Stimulated activated naive CD8-positive, alpha-beta T cell treated with anti-CD3 and anti-CD28 coated beads, Interleukin-15, Interleukin-2, amounts not matched to agents 100 U/mL and 50 U/mL, for 24 hours (primary cell): ENCODE measurements at regions not wholly inside any gene's neighbourhood (a gene's known extent, or its start where the extent isn't known, plus 50 kb on each side); places are given as distances from the start of the nearest gene placed in this dataset.
A peak's percentile ranks its signal among the peaks of the same experiment; 100 is the strongest.
"Not testable (repeated sequence)": the region's sequence is repeated elsewhere in the genome, so short reads cannot be mapped to it uniquely, and the experiment has no call there.

Source experiments
- ATAC-seq: fragments of 150-1000 bp; cut with Tn5 transposase; one replicate; pipeline ENCODE4 v1.10.0; 2021
- DNase-seq: peaks from one replicate; pipeline ENCODE4 v3.0.0; 2021

DNA sequence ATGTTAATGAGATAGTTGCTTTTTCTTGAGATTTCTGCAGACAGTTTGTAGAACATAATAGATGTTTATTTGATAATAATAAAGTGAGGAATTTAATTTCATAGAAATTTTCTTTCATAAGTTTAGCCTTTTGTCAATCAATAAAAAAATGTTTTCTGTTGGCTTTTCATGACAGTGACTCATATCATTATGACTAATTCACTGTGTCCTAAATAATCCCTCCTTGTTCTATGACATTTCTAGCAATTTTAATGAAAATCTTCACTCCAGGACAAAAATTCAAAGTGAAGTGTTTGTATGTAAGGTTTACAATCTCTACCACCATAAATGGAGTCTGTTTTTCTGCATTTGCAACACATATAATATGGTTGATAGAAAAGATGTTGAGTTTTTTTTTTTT is 109.9 kb downstream of the UTRN start:
- DNase-seq (no peak), ATAC-seq (no peak)

DNA sequence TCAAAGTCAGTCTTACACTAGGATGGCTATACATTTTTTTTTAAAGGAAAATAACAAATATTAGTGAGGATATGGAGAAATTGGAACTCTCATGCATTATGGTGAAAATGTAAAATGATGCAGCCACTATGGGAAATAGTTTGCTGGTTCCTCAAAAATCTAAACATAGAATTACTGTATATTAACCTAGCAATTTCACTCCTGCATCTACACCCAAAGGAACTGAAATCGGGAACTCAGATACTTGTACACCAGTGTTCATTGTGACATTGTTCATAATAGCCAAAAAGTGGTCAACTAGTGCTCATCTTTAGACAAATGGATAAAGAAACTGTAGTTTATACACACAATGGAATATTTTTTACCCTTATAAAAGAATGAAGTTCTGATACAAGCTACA is 110.7 kb downstream of the UTRN start:
- DNase-seq, result no peak
- ATAC-seq, result no peak

DNA sequence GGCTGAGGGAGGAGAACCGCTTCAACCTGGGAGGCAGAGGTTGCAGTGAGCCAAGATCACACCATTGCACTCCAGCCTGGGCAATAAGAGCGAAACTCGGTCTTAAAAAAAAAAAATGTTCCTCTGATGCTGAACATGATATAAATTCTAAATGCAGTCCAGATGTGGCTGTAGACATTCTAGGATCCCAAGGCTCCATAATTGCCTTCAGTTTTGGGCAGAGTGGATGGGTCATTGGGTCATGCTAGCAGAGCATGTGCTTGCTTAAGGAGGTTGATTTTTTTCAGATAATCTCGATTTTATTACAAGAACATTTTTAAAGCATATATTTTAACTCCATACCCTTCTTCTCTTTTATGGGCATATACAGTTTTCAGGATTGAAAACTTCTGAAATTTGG is 112.0 kb downstream of the UTRN start:
- ATAC-seq (no peak), DNase-seq (no peak)

DNA sequence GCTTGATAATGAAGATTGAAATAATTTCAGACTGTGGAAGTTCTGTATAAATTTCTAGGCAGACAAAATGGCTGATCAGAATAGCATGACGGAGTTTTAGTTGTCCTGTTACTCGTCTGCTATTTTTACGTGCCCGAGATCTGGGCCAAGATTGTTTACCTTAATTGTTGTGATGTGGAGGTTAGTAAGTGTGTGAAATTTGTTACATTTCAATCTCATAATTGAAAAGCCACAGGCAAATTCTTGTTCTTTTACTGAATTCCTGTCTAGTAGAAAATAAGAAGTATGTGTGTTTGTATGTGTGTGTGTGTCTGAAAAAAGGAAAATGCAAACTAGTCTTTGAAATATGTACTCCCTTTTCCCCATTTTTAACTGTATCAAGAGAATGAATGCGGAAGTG is 115.2 kb downstream of the UTRN start:
- ATAC-seq (no peak), DNase-seq (no peak)

DNA sequence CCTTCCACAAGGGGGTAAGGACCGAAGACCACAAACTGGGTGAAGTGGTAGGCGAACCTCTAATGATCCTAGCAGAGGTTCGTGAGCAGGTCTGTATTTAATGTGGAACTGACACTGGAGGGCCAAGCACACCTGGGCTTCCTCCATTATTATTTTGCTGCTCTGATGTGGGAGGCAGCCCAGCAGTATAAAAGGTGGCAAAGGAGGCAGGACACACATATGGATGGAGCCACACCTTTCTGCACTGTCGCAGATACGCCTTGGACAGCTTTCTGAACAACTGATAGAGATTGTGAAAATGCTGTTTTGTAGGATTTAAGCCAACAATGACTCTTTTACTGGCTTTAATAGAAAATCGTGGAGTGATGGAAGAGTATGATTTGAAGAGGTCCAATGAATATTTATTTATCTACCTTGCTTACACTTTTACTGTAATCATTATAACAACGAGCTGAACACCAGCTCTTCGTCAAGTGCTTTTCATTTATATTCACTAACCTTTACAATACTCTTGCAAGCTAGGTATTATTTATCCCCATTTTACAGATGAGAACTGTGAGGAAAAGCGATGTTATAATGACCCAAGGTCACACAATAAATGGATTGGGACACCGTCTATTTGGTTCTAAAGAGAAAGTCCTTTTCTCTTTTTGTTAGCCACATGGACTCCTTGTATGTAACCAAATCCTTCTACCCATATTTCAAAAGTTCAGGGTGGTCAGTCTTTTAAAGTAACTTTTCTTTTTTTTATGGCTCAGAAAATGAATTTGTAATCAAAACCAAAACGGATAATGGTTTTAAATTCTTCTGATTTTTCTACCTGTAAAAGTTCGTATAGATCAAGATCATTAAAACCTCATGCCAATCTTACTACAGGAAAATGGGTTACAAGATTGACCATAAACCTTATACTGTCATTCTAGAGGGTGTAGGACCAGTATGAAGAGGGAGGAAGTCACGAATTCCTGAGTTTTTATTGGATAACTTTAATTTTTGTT is 116.9 kb downstream of the UTRN start:
- no peak for DNase-seq
- ATAC-seq, result no peak

DNA sequence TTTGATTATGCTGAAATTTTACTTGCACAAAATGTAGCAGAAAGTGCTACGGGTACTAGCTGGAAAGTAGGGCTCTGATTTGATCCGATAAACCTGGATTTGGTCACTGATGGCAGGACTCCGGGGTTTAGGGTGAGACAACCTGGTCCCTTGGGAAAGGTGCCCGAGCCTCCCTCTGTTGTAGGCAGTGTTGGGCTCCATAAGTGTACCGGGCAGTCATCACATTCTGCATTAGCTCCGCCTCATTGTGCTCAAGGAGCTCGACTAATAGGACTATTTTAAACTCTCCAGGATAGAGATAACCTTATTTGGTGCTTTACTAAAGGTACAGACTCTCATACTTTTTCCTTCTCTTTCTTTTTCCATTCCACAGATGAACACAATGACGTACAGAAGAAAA is 117.6 kb downstream of the UTRN start:
- no peak for DNase-seq
- no peak for ATAC-seq

DNA sequence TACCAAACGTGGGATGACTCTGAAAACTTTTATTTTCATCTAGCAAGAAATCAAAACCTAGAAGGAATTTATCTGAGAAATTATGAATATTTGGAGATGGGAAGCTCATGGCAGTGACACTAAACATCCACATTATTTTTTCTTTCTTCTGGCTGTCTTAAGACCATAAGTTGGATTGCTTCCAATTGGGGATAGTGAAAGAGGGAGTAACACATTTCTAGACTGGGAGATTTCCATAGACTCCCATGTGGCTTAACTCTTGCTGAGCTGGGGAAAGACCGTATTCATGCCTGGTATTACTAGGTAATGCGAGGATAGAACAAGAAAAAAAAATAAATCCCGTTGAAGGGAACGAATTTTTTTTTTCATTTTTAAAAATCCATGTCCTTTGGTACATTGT is 120.0 kb downstream of the UTRN start:
- DNase-seq, result no peak
- no peak for ATAC-seq

DNA sequence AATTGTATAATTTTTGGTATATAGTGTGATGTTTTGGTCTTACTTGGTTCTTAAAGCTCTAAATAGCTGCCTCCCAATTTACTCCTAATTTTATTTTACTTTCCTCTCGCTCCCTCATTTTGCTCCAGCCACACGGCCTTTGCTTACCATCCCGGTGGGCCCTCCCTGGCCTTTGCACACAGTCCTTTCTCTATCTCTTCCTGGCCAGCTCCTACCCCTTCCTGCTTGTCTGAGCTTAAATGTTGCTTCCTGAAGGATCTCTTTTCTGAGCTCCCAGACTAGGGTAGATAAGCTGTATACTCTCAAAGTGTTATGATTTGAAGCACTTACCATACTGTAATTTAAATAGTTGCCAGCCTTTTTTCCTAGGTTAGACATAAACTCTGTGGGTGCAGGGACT is 121.7 kb downstream of the UTRN start:
- ATAC-seq (no peak), DNase-seq (no peak)

DNA sequence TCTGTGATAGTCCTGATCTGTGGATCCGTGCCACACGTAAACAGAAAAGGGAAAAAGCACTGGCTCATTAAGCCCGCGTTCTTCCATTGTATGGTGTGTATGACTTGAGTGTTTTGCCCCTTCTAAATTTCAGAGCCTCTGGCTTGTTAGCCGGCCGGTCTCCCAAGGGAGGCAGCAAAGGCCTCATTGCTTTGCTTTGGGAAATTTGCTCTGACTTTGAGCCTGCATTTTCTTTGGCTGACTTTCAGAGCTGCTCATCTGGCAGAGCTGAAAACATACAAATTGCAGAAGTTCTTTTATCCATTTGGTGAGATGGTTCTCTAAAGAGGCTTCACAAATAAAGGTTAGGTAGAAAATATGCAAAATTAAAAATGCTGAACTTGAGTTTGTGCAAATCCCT is 123.0 kb downstream of the UTRN start:
- DNase-seq (no peak), ATAC-seq (no peak)

DNA sequence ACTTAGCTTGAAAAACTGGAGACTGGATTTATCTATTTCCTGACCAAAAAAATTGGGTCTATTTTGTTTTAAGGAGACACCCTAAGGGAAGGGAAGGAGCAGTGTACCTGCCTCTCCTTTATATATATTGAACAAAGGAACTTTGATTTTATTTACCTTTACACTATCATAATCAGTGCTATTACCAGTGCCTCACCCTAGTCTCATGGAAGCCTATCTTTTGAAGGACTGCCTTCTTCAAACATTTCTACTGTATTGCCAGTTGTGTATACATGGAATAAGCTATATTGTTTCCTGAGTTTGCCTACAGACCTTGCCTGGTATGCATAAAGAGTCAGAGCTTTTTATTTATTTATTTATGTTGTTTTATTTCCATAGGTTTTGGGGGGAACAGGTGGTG is 124.9 kb downstream of the UTRN start:
- no peak for ATAC-seq
- DNase-seq, result no peak

DNA sequence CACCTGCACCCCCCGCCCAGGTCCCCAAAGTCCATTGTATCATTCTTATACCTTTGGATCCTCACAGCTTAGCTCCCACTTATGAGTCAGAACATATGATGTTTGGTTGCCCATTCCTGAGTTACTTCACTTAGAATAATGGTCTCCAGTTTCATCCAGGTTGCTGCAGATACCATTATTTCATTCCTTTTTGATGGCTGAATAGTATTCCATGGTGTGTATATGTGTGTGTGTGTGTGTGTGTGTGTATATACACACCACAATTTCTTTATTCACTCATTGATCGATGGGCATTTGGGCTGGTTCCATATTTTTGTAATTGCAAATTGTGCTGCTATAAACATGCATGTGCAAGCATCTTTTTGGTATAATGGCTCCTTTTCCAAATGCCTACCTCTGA is 125.4 kb downstream of the UTRN start:
- not testable (repeated sequence) for DNase-seq, ATAC-seq

DNA sequence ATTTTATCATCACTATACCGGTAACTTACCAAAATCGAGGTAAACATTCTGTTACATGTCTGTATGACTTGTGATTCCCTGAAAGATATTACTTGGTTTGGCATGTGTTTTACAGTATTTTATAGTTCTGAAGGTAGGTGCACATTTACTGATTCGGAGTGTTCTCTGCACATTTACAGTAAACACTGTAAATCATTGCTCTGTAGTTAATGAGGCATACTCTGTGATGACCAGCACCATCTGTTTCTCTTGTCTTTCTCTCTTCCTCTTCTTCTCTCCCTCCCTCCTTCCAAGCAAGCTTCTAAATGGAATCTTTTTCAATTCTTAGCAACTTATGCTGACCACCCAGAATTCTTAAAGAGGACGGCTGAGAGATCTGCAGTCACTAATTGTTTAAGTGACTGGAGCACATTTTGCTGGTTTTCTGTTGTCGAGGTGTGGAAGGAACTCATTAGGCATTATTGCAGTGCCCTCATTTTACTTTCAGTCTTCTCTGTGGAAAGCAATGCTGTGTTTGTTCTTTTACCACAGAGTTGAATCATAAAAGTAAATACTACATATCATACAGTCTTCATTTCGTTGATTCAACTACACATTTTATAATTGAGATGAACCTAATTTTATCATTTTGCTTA is 126.5 kb downstream of the UTRN start:
- DNase-seq, result no peak
- peak; percentile 68 for ATAC-seq

DNA sequence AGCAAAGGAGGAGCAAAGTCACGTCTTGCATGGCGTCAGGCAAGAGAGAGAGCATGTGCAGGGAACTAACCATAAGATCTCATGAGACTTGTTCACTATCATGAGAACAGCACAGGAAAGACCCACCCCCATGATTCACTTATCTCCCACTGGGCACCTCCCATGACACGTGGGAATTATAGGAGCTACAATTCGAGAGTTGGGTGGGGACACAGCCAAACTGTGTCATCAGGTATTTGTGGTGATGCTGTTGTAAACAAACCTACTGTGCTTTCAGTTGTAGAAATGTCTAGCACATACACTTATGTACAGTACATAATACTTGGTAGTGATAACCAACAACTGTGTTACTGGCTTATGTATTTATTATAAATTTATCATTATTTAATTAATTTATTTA is 128.3 kb downstream of the UTRN start:
- DNase-seq, result no peak
- no peak for ATAC-seq

DNA sequence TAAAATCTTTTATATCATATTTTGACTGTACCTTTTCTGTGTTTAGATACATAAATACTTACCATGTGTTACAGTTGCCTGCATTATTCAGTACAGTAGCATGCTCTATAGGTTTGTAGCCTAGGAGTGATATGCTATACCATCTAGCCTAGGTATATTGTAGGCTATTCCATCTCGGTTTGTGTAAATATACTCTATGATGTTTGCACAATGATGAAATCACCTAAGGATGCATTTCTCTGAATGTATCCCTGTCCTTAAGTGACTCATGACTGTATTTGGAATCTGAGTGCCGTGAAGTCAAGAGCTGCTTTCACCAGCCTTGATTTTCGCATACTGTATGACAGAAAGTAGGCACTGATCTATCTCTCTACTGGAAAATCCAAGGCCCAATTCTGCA is 129.9 kb downstream of the UTRN start:
- DNase-seq (no peak), ATAC-seq (no peak)

DNA sequence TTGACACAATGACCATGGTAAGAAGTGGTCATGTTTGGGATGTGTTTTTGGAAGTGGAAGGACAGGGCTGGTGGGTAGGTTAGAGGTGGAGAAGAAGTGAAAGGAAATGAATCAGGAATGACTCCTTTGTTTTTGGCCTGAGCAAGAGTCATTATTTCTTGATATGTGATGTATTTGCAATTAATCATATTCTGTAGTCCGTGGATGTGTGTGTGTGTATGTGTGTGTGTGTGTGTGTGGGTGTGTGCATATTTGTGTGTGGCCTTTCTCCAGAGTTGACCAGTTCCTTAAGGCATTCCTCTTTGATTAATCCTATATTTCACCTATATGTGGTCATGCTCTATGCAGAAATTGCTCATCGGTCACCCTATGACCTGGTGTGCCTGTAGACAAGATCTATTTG is 130.7 kb downstream of the UTRN start:
- no peak for ATAC-seq
- DNase-seq, result no peak

DNA sequence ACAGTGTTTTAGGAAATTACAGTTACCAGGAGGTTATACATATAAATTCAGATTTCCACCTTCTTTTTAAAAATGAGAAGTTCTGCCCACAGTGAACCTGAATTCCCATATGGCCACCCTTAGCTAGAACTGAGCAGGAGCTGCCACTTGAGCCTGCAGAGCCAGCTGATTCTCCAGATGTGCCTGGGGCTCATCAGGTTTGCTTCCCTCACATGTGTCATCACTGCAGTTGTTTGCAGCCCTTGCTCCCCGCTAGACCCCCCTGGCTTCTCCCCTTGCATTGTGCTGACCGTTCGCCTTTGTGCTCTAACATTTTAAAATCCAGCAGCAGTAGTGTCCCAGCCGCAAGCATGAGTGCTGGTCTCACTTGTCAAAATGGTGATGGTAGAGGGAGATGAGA is 131.1 kb downstream of the UTRN start:
- ATAC-seq (no peak), DNase-seq (no peak)

DNA sequence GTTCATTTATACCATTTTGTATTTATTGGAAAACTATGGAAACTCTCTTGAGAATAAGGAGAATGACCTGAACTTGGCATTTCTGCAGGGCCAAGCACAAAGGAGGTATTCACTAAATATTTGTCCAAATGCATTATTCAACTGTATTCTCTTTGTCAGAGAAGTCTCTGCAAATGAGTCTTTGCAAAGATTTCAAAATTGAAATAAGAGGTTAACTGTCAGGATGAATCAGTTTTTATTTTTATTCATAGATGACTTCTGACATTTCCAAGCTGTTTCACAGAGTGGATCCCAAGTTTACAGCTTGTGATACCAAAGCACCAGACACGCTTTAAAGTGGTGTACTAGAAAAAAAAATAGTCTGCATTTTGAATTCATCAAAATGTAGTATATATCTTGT is 131.6 kb downstream of the UTRN start:
- ATAC-seq (no peak), DNase-seq (no peak)

DNA sequence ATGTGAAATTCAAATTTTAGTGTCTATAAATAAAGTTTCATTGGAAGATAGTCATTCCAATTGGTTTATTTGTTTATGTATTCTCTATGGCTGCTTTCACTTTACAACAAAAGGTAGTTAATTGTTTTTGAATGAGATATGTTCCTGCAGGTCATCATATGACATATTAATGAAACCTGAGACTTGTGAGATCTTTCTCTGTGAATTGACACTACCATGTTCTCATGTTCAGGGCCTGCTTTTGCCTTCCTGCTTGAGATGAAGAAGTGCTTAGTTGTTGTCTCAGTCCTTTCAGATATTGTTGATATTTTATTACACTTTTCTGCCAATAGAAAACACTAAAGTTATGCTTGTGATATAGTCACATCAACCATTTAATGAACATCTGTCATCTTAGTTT is 132.5 kb downstream of the UTRN start:
- no peak for DNase-seq
- no peak for ATAC-seq

DNA sequence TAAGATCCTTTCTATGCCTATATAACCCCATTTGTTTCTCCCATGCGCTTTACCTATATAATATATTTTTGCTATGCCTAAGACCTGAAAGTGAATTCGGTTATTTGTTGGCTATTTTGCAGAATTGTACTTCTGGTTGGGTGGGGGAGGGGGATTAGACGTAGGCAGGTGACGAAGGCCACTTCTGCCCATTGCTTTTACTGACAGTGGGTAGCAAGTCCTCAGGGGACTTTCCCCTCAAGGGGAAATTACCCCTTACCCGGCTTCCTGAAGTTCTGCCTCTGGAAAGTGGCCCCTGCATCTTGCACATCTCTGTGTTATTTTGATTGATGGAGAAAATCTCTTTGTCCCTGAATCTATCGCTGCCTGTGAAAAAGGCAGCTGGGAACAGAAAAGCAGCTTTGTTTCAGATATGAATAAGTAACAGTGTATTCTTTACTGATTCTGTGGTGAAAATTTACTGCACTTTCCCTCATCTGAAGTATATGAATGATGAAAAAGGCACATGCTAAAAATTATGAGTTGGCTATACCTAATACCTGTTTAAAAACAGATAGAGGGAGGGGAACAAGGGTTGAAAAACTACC is 133.9 kb downstream of the UTRN start:
- ATAC-seq, result no peak
- DNase-seq, result no peak

DNA sequence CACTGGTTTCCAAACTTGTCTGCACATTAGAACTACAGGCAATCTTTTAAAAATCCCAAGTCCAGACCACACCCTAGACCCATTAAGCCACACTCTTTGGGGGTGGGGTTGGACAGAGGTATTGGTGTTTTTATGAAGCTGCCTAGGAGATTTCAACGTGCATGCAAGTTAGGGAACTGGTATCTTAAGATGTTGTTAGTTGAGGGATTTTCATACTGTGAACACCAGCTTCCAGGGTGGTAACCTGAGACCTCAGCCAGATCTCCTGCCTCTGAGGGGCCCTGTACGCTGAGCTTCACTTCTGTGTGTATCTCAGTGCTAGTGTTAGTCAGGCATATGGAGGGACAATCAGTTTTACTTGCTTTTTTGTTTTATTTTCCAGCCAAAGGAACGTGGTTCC is 138.0 kb downstream of the UTRN start:
- ATAC-seq, result no peak
- no peak for DNase-seq

DNA sequence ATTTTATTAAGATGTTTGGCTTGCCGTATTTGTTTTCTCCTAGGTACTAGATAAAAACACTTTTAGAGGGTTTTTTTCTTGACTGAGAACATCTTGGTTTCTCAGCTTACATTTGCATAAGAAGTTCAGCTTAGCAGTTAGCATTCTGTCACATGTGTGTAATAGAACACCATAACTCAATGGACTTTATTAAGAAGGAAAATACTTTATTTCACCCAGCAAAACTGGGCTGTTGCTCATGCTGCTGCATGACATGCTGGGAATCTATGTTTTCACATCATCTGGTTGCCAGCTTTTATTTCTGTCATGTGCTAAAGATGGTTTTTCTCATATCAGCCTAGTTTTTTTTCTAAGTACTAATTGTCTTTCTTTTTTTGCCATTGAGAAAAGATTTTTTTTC is 144.6 kb downstream of the UTRN start:
- no peak for ATAC-seq
- DNase-seq, result no peak

DNA sequence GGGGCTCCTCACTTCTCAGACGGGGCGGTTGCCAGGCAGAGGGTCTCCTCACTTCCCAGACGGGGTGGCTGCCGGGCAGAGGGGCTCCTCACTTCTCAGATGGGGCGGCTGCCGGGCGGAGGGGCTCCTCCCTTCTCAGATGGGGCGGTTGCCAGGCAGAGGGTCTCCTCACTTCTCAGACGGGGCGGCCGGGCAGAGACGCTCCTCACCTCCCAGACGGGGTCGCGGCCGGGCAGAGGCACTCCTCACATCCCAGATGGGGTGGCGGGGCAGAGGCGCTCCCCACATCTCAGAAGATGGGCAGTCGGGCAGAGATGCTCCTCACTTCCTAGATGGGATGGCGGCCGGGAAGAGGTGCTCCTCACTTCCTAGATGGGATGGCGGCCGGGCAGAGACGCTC is 148.3 kb downstream of the UTRN start:
- not testable (repeated sequence) for DNase-seq, ATAC-seq

DNA sequence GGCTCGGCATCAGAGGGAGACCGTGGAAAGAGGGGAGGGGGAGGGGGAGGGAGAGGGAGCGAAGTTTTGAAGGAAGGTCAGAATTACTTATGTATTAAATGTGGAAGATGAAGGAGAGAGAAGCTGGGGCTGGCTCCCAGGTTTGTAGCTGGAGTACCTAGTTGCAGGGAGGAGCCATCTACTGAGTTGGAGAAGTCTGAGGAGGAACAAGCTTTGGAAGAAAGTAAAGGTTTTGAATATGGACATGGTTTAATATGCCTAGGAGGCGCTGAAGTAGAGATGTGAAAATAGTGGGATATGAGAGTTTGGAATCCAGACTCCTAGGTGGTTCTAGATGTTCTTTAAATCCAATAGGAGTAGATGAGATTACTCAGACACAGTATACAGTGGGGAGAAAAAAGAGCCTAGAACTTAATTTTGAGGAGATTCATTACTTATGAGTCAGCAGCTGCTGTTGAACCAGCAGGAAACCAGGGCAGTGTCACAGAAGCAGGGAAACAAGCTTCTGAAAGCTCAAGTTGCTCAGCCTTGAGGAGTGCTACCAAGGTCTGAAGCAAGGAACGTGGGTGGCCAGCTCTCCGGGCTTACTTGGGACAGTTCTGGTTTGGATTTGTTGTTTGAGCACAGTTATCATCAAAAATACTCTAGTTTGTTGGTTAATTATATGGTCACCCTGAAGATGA is 149.3 kb downstream of the UTRN start:
- ATAC-seq (peak; percentile 36), DNase-seq (no peak)
